Activated naive CD8-positive, alpha-beta T cell treated with anti-CD3 and anti-CD28 coated beads, Interleukin-2, amount 50 U/mL, for 16 hours (primary cell): ENCODE measurements at regions not wholly inside any gene's neighbourhood (a gene's known extent, or its start where the extent isn't known, plus 50 kb on each side); places are given as distances from the start of the nearest gene placed in this dataset.

Source experiments
- DNase-seq: peaks from one replicate; pipeline ENCODE4 v3.0.0-alpha.2; 2020; ENCODE audit warnings: low read depth, low spot score

GRCh38 chr3:68467465-68467864 lies 464.9 kb downstream of the TAFA4 start:
- no peak for DNase-seq

DNA sequence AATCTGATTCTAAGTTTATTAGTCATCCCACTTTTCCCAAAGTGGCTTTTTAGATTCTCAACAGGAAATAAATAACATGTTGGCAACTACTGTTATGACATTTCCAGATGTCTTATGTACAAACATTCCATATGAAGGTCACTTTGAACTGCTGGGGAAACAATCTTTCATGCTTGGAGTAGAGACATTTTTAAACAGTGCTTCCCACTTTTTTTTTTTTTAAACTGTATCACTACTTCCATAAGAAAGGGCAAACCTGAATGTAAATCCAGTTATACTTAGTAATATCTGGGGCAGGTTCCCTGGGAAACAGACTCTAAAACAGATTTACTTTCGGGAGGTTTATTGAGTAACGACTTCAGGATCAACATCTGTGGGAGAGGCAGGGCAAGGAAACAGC lies 473.8 kb downstream of the TAFA4 start:
- no peak for DNase-seq

GRCh38 chr3:68448510-68449383 lies 483.6 kb downstream of the TAFA4 start:
- no peak for DNase-seq

GRCh38 chr3:68447885-68448284 lies 484.5 kb downstream of the TAFA4 start:
- no peak for DNase-seq

- no peak for DNase-seq
Observed at GRCh38 chr3:68441054-68441453, 491.3 kb downstream of the TAFA4 start.

DNA sequence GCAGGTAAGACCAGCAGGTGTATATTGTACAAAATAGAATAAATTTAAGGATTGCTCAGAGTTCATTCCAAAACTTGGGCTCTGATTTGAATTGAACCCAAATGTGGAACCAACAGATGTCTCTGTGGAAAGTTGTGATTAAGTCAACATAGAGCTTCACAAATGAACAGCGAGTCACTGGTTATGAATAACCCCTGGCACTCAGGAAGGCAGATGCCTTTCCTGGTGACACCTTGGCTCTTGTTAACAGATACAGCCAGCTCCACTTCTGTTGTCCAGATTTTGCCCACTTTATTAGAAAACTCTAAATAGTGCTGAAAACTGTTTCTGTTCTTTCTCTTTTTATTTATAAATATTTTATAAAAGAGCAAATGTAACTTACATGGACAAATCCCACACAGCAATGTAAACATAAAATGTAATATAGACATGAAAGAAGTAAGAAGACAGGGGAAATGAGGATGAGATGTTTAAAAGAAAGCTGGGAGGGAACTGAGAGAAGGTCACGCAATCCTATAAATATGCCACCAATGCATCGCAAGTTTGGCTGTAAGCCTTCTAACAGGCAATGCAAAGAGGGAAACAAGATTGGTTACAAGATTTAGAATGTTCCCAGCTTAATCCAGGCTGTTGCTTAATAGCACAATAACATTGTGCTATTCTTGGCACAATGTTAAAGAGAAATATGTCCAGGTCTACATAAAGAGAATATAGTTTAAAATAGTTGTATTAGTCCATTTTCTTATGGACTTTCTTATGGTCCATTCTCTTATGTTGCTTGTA lies 495.5 kb downstream of the TAFA4 start:
- DNase-seq, result no peak

- DNase-seq, result no peak
Observed at GRCh38 chr3:68428495-68428894, 503.9 kb downstream of the TAFA4 start.

DNA sequence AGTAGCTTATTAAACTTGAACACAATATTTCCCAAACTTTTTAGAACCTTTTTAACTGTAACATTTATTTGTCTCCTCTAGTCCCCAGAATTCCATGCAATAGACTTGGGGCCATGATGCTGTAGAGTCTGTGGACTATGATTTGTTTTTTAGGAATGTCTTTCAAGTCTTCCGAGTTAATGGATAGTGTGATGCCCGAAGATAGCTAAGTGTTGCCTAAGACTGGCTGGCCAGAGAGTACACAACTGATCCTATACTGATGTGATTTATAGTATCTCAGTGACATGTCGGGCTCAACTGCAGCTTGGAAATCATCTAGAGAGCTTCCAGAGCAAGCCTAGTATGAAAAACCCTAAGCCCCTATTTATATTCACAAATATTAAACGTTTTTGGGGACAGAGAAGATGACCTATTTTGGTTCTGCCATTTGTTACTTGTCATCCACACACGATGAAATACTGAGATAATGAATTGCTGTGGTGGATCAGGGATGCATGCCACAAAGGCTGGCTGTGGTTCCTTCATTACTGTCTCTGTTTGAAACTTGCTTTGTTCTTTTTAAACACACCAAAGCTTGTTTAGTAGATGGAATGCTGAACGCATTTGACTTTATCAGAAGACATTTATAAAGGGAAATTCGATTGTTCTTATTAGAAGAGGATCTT lies 507.4 kb downstream of the TAFA4 start:
- DNase-seq, result no peak

DNA sequence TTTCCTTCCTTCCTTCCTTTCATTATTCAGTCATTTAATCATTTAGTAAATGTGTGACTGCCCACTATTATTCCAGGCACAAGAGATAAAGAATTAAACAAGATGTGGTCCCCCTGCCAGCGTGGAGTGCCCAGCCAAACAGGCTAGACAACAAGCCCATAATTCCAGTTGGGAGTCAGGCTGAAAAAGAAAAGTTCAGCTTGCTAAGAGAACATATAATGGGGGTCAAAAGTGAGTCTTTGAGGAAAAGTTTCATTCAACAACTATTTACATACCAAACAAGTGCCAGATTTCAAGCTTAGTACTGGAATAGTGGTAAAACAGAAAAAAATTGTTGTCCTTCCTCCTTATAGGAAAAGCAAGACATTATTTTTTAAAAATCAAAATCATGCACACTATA lies 523.7 kb downstream of the TAFA4 start:
- DNase-seq, result no peak

DNA sequence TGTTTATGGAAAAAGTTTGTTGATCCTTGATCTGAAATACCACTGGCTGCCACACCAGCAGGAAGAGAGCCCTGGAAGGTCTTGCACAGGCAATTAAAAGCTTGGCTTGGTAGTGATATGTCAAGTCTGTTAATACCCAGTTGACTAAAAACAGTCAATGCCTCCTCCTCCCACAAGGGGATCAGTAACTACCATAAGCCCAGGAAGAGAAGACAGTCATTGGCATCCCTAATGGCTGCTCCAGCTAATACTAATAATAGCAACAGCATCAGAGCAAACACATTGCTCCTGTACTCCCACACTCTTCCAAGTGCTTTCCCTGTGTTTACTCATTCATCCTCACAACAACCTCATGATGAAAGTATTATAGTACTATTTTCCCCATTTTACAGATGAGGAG lies 528.6 kb downstream of the TAFA4 start:
- DNase-seq, result no peak

DNA sequence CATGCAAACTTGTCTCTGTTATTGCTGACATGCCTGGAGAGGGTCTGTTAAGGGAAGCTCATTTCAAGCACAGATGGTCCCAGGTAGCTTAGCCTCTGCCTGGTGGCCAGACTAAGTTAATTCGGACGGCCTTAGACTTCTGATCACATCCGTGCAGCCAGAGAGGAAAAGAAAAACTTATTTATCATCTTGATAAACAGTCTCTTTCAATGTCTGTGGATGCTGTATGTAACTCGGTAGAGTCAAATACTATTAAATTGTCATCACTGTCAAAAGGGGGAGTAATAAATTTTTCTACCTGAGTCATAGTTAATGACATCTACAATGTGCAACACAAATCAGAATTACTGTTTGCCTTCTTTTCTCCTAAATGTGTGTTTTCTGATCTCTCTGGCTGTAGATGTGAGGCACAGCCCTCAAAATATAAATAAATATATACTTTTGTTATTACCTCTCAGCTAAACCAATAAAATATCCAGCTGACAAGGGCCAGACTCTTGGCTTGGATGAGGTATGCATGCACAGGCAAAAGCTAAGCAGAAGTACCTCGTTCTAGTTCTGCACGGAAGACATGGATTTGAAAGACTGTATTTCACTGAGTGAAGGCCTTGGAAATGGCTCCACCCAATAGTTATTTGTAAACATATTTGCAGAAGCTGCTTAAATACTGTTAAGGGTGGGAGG lies 530.0 kb downstream of the TAFA4 start:
- DNase-seq, result no peak

DNA sequence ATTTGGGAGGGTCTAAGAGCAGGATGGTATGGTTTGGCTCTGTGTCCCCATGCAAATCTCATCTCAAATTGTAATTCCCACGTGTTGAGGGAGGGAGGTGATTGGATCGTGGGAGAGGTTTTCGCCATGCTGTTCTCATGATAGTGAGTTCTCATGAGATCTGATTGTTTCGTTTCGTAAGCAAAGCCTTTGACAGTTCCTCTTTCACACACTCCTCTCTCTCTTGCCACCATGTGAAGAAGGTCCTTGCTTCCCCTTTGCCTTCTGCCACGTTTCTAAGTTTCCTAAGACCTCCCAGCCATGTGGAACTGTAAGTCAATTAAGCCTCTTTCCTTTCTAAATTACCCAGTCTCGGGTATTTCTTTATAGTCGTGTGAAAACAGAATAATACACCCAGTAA lies 553.7 kb downstream of the TAFA4 start:
- DNase-seq, result no peak

DNA sequence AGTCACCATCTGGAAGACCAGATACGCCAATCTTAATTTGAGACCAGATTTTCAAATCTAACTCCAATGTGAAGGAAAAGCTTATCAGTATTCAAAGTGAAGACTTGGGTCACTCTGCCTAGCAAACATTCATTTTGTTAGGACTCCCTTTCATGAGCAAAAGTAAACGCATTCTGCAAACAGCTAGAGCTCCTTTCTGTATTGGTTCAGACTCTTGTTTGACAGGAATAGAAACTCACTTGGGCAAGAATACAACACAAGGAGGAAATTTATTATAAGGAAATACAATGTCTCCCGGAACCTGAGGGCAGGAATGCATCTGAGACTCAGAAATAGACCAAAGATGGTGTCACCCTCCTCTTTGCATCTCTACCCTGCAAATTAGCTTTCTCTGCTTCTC lies 558.6 kb downstream of the TAFA4 start:
- DNase-seq, result no peak

DNA sequence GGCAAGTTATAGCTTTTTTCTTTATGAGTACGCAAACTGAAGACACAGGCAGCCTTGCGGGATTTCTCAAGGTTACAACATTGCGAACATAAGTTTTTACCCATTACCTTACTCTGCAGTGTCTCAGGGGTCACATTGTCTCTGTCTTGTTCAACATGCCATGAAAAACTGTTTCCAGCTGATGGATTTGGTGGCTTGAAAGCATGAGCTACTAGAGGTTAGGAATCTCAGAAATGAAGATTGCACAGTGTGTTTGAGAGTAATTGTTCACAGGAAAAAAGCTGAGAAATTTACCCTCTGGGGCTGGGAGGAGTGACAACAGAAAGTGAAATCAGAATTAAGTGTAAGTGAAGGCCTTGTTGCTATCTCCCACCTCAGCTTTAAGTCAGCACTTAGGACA lies 568.6 kb downstream of the TAFA4 start:
- no peak for DNase-seq

- DNase-seq, result no peak
Observed at GRCh38 chr3:68360492-68360891, 571.9 kb downstream of the TAFA4 start.

GRCh38 chr3:68345781-68346180 lies 586.6 kb downstream of the TAFA4 start:
- no peak for DNase-seq

- DNase-seq, result no peak
Observed at GRCh38 chr3:68342426-68342825, 589.9 kb downstream of the TAFA4 start.

DNA sequence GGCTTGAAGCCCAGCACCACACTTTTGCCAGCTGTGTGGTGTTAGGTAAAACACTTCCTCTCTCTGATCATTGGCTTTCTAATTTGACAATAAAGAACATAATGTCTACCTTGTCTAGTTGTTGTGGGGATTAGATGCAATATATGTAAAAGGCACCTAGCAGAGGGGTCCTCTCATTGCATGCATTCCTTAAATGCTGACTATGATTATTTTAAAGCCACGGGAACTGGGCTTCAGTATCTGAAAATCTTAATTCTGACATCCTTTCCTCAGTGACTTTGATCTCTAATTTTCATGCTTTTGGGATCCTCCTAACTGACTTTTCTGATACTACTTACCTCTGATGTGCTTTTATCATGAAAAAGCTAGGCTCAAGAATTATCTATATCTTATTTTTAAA lies 596.3 kb downstream of the TAFA4 start:
- DNase-seq, result no peak

DNA sequence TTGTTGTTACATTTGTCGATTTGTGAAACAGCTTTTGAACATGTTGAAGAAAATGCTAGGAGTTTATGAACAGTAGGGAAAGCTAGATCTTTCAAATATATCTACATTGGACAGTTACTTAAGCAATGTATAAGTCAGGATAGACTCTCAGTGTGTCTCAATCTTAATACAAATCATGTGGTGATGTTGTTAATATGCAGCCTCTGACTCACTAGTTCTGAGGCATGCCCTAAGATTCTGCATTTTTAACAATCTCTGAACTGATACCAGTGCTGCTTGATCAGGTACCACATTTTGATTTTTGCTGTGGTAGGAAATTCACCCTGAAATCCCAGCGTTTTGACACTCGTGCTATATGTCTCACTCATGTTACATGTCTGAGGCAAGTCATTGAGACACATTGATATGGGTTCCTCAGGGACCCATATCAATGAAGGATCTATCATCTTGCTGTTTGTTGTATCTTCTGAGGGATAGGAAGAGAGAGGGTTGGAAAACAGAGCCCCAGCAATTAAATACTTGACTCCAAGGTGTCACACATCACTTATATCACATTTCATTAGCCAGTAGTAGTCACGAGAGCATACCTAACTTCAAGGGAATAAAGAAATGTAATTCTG lies 597.9 kb downstream of the TAFA4 start:
- no peak for DNase-seq

- DNase-seq, result no peak
Observed at GRCh38 chr3:68328049-68328448, 604.3 kb downstream of the TAFA4 start.

- no peak for DNase-seq
Observed at GRCh38 chr3:68315964-68316363, 616.4 kb downstream of the TAFA4 start.
